ENCODE measurements at regions not wholly inside any gene's neighbourhood (a gene's known extent, or its start where the extent isn't known, plus 50 kb on each side); places are given as distances from the start of the nearest gene placed in this dataset.

GRCh38 chr5:105922080-105922479 lies 1748.7 kb downstream of the EFNA5 start:
- no peaks in the 10 kb centered on the region for H3K36me3 ChIP-seq (ENCODE audit: control insufficient read depth in 2 of 2, extremely low read depth in 1 of 2, insufficient read depth in 2 of 2, low read length in 2 of 2)
- H3K9ac ChIP-seq (ENCODE audit: control insufficient read depth, extremely low read depth, insufficient read depth, low read length), result no peak overlapping the region
- no peak overlapping the region for H3K4me2 ChIP-seq (ENCODE audit: control insufficient read depth, extremely low read depth, insufficient read depth, low read depth, low read length)
- dilution Hi-C loops (cut with MboI; ENCODE audit: extremely low pct_ligation_motif_present, low sequenced_read_pairs), result no loop called here
- FAIRE-seq (no peak), DNase-seq (ENCODE audit: low read depth, low spot score) (no peak)
- no peaks in the 10 kb centered on the region for H3K9me1 ChIP-seq (ENCODE audit: control insufficient read depth, extremely low read depth, insufficient read depth, low read length)
- no peak overlapping the region for H2AFZ ChIP-seq (ENCODE audit: control insufficient read depth, low read length)
- no peak for TF ChIP-seq CTCF (optimal IDR thresholded peaks at IDR 0.05 in 1 of 3, IDR thresholded peaks at IDR 0.05 in 1 of 3, conservative IDR thresholded peaks at IDR 0.05 in 1 of 3; ENCODE audit: extremely low read depth in 1 of 3, insufficient read depth in 2 of 3, low read length in 3 of 3)
- no peak for TF ChIP-seq EZH2 (IDR thresholded peaks at IDR 0.05; ENCODE audit: low read length)
- H3K4me1 ChIP-seq (ENCODE audit: control insufficient read depth, extremely low read depth, insufficient read depth, low read length), result no peaks in the 10 kb centered on the region
- no peak overlapping the region for H3K27ac ChIP-seq (ENCODE audit: control insufficient read depth, insufficient read depth, low read length)
- H3K79me2 ChIP-seq (ENCODE audit: control insufficient read depth, insufficient read depth, low read length), result no peaks in the 10 kb centered on the region
- H4K20me1 ChIP-seq (ENCODE audit: control insufficient read depth, extremely low read depth, insufficient read depth, low read length), result no peaks in the 10 kb centered on the region
- H3K4me3 ChIP-seq (ENCODE audit: control insufficient read depth in 2 of 3, extremely low read depth in 1 of 3, insufficient read depth in 2 of 3, low read depth in 1 of 3, low read length in 3 of 3), result no peak overlapping the region
- H3K9me3 ChIP-seq (ENCODE audit: control insufficient read depth, low read depth, low read length), result no peaks in the 10 kb centered on the region
- no peaks in the 10 kb centered on the region for H3K27me3 ChIP-seq (ENCODE audit: control insufficient read depth, extremely low read depth, insufficient read depth, low read length)

- H3K9me1 ChIP-seq (ENCODE audit: control insufficient read depth, extremely low read depth, insufficient read depth, low read length), result no peaks in the 10 kb centered on the region
- dilution Hi-C loops (cut with MboI; ENCODE audit: extremely low pct_ligation_motif_present, low sequenced_read_pairs), result no loop called here
- no peak overlapping the region for H3K4me2 ChIP-seq (ENCODE audit: control insufficient read depth, extremely low read depth, insufficient read depth, low read depth, low read length)
- H3K9ac ChIP-seq (ENCODE audit: control insufficient read depth, extremely low read depth, insufficient read depth, low read length), result no peak overlapping the region
- no peak overlapping the region for H3K27ac ChIP-seq (ENCODE audit: control insufficient read depth, insufficient read depth, low read length)
- DNase-seq (ENCODE audit: low read depth, low spot score) (no peak), FAIRE-seq (no peak)
- H2AFZ ChIP-seq (ENCODE audit: control insufficient read depth, low read length), result no peak overlapping the region
- H3K9me3 ChIP-seq (ENCODE audit: control insufficient read depth, low read depth, low read length), result no peaks in the 10 kb centered on the region
- no peaks in the 10 kb centered on the region for H4K20me1 ChIP-seq (ENCODE audit: control insufficient read depth, extremely low read depth, insufficient read depth, low read length)
- no peaks in the 10 kb centered on the region for H3K4me1 ChIP-seq (ENCODE audit: control insufficient read depth, extremely low read depth, insufficient read depth, low read length)
- H3K36me3 ChIP-seq (ENCODE audit: control insufficient read depth in 2 of 2, extremely low read depth in 1 of 2, insufficient read depth in 2 of 2, low read length in 2 of 2), result no peaks in the 10 kb centered on the region
- no peak overlapping the region for H3K4me3 ChIP-seq (ENCODE audit: control insufficient read depth in 2 of 3, extremely low read depth in 1 of 3, insufficient read depth in 2 of 3, low read depth in 1 of 3, low read length in 3 of 3)
- H3K79me2 ChIP-seq (ENCODE audit: control insufficient read depth, insufficient read depth, low read length), result no peaks in the 10 kb centered on the region
- TF ChIP-seq CTCF (optimal IDR thresholded peaks at IDR 0.05 in 1 of 3, IDR thresholded peaks at IDR 0.05 in 1 of 3, conservative IDR thresholded peaks at IDR 0.05 in 1 of 3; ENCODE audit: extremely low read depth in 1 of 3, insufficient read depth in 2 of 3, low read length in 3 of 3) (no peak), EZH2 (IDR thresholded peaks at IDR 0.05; ENCODE audit: low read length) (no peak)
- no peaks in the 10 kb centered on the region for H3K27me3 ChIP-seq (ENCODE audit: control insufficient read depth, extremely low read depth, insufficient read depth, low read length)
Measured at GRCh38 chr5:105917189-105917588, 1753.5 kb downstream of the EFNA5 start.
